GM23248 (cell line): ENCODE measurements at regions not wholly inside any gene's neighbourhood (a gene's known extent, or its start where the extent isn't known, plus 50 kb on each side); places are given as distances from the start of the nearest gene placed in this dataset.

Experiments
- DNase-seq: peaks from one replicate; pipeline ENCODE4 v3.0.0-alpha.2; 2015
- H2AFZ ChIP-seq: fragments of 200-600 bp; sonication (generic); 2 replicates; pipeline ENCODE4 v1.6.1; 2016; ENCODE audit warnings: antibody characterized with exemption
- H3F3A ChIP-seq: fragments of 200-600 bp; sonication (generic); 2 replicates; pipeline ENCODE4 v1.6.1; 2016; ENCODE audit warnings: mild to moderate bottlenecking, antibody characterized with exemption, mixed run types; ENCODE audit not compliant: insufficient read depth
- H3K27ac ChIP-seq: fragments of 200-600 bp; sonication (generic); 2 replicates; pipeline ENCODE4 v1.5.1; 2016; ENCODE audit warnings: mild to moderate bottlenecking
- H3K27me3 ChIP-seq: fragments of 200-600 bp; sonication (generic); replicated peaks from 2 replicates; pipeline ENCODE4 v1.6.1; 2016; ENCODE audit warnings: mild to moderate bottlenecking; ENCODE audit not compliant: insufficient read depth
- H3K36me3 ChIP-seq: fragments of 200-600 bp; sonication (generic); 2 replicates; pipeline ENCODE4 v1.6.1; 2016; ENCODE audit warnings: low read depth, mild to moderate bottlenecking
- H3K4me1 ChIP-seq: fragments of 200-600 bp; sonication (generic); 2 replicates; pipeline ENCODE4 v1.6.1; 2016; ENCODE audit warnings: mild to moderate bottlenecking; ENCODE audit not compliant: insufficient read depth
- H3K4me2 ChIP-seq: fragments of 200-600 bp; sonication (generic); one replicate; pipeline ENCODE4 v1.6.1; 2016; ENCODE audit warnings: mild to moderate bottlenecking; ENCODE audit not compliant: unreplicated experiment
- H3K4me3 ChIP-seq: fragments of 200-600 bp; sonication (generic); 2 replicates; pipeline ENCODE4 v1.5.1; 2016; ENCODE audit warnings: mild to moderate bottlenecking
- H3K79me2 ChIP-seq: fragments of 200-600 bp; sonication (generic); 2 replicates; pipeline ENCODE4 v1.6.1; 2016; ENCODE audit warnings: mild to moderate bottlenecking; ENCODE audit not compliant: insufficient read depth
- H3K9ac ChIP-seq: fragments of 200-600 bp; sonication (generic); 2 replicates; pipeline ENCODE4 v1.6.1; 2016; ENCODE audit warnings: mild to moderate bottlenecking
- H3K9me2 ChIP-seq: fragments of 200-600 bp; sonication (generic); 2 replicates; pipeline ENCODE4 v1.6.1; 2016; ENCODE audit warnings: mixed run types, mild to moderate bottlenecking, moderate library complexity; ENCODE audit not compliant: insufficient read depth
- H3K9me3 ChIP-seq: fragments of 200-600 bp; sonication (generic); one replicate; pipeline ENCODE4 v1.6.1; 2017; ENCODE audit warnings: low read depth
- H4K20me1 ChIP-seq: fragments of 200-600 bp; sonication (generic); 2 replicates; pipeline ENCODE4 v1.6.0; 2016; ENCODE audit not compliant: insufficient read depth
- EZH2 ChIP-seq: fragments of 200-600 bp; sonication (generic); IDR thresholded peaks from 2 replicates; pipeline ENCODE4 v1.6.1; 2018; ENCODE audit warnings: antibody characterized with exemption, mild to moderate bottlenecking; ENCODE audit not compliant: insufficient read depth, poor library complexity, severe bottlenecking
- EZH2phosphoT487 ChIP-seq: fragments of 200-600 bp; sonication (generic); IDR thresholded peaks from 2 replicates; pipeline ENCODE4 v1.6.1; 2018; ENCODE audit warnings: antibody characterized with exemption, moderate library complexity, mild to moderate bottlenecking, low read depth; ENCODE audit not compliant: insufficient read depth
- WGBS, 2 experiments: methylation state at CpG; one replicate each; pipeline ENCODE4 v1.1.6; 2015 to 2017; ENCODE audit warnings: low lambda C conversion rate in 2 of 2, low coverage in 1 of 2; ENCODE audit errors: missing lambda C conversion rate in 2 of 2; 5-methylcytosine and 5-hydroxymethylcytosine counted together
- in situ Hi-C: fragments of 300-500 bp; cut with MboI; formaldehyde crosslinking; loops from 2 replicates; pipeline ENCODE4 v1.15.0; 2020

DNA sequence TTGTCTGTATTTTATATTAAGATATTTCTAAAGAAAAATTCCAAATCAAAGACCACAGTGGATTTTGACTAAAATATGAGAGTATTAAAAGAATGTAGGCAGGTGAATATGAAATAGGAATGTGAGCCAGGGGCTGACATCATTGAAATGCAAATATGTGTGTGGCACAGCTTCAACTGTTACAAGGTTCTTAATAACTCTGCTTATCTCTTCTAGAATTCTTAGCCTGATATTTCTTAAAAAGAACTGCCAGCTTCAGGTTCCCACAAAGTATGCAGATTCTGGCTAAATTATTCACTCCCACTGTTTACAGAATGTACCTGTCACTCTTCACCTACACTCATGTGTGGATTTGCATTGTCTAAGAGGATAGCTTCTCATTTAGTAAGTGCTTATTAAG, 274.4 kb downstream of the DIRAS2 start:
- H3F3A ChIP-seq: no peaks in the 10 kb centered on the region
- TF ChIP-seq EZH2phosphoT487 (no peak), EZH2 (no peak)
- no peaks in the 10 kb centered on the region for H3K36me3 ChIP-seq
- in situ Hi-C loops: no loop called here
- no peaks in the 10 kb centered on the region for H3K27me3 ChIP-seq
- no peaks in the 10 kb centered on the region for H4K20me1 ChIP-seq
- H3K9me2 ChIP-seq: no peaks in the 10 kb centered on the region
- no peaks in the 10 kb centered on the region for H3K79me2 ChIP-seq
- H3K27ac ChIP-seq: no peak overlapping the region
- DNase-seq: no peak
- H3K9ac ChIP-seq: no peak overlapping the region
- H3K4me1 ChIP-seq: no peaks in the 10 kb centered on the region
- H3K4me3 ChIP-seq: no peak overlapping the region
- H3K9me3 ChIP-seq: no peaks in the 10 kb centered on the region
- H2AFZ ChIP-seq: no peak overlapping the region
- H3K4me2 ChIP-seq: no peak overlapping the region

GRCh38 chr9:90368928-90369327, 273.7 kb downstream of the DIRAS2 start:
- 42% methylated on average over 4 of the region's 4 CpGs for WGBS, 2 experiments
- H3F3A ChIP-seq: no peaks in the 10 kb centered on the region
- no peak for TF ChIP-seq EZH2phosphoT487
- TF ChIP-seq EZH2: no peak
- H3K4me1 ChIP-seq: no peaks in the 10 kb centered on the region
- H4K20me1 ChIP-seq: no peaks in the 10 kb centered on the region
- no peak overlapping the region for H2AFZ ChIP-seq
- H3K9ac ChIP-seq: no peak overlapping the region
- H3K79me2 ChIP-seq: no peaks in the 10 kb centered on the region
- no peak for DNase-seq
- no peaks in the 10 kb centered on the region for H3K36me3 ChIP-seq
- no peaks in the 10 kb centered on the region for H3K27me3 ChIP-seq
- H3K4me3 ChIP-seq: no peak overlapping the region
- no peaks in the 10 kb centered on the region for H3K9me2 ChIP-seq
- no peak overlapping the region for H3K4me2 ChIP-seq
- in situ Hi-C loops: no loop called here
- H3K27ac ChIP-seq: no peak overlapping the region
- H3K9me3 ChIP-seq: no peaks in the 10 kb centered on the region

GRCh38 chr9:90379771-90380170, 262.9 kb downstream of the DIRAS2 start:
- H3K4me3 ChIP-seq: no peak overlapping the region
- no peak for TF ChIP-seq EZH2phosphoT487
- TF ChIP-seq EZH2: no peak
- no peaks in the 10 kb centered on the region for H3K36me3 ChIP-seq
- no peaks in the 10 kb centered on the region for H4K20me1 ChIP-seq
- no peak overlapping the region for H3K4me2 ChIP-seq
- H2AFZ ChIP-seq: no peak overlapping the region
- no peaks in the 10 kb centered on the region for H3K9me2 ChIP-seq
- no peaks in the 10 kb centered on the region for H3K27me3 ChIP-seq
- 32% methylated on average over 5 of the region's 5 CpGs for WGBS, 2 experiments
- H3K9ac ChIP-seq: no peak overlapping the region
- H3F3A ChIP-seq: no peaks in the 10 kb centered on the region
- H3K4me1 ChIP-seq: no peaks in the 10 kb centered on the region
- H3K9me3 ChIP-seq: no peaks in the 10 kb centered on the region
- H3K27ac ChIP-seq: no peak overlapping the region
- no peaks in the 10 kb centered on the region for H3K79me2 ChIP-seq
- no peak for DNase-seq
- in situ Hi-C loops: no loop called here

DNA sequence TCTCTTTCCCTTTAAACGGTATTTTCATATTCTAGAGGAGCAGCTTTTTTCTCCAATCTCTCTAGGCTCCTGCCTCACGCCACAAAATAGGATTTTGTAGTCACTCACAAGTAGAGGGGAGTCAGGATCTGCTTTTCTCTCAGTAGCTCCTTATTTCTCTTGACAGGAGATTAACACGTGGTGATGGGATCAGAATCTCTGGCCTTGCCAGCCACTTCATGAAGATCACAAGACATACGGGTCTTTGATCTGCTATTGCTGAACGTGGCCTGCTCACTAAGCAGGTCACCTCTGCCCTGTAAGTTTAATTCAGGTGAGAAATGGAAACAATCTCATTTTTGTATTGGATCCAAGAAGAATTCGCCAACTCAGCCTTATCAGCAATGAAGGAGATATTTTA, 257.5 kb downstream of the DIRAS2 start:
- Histone ChIP-seq H2AFZ (no peak overlapping the region), H3K27ac (no peak overlapping the region), H4K20me1 (no peaks in the 10 kb centered on the region), H3K79me2 (no peaks in the 10 kb centered on the region), H3K36me3 (no peaks in the 10 kb centered on the region), H3K9me3 (no peaks in the 10 kb centered on the region), H3K27me3 (no peaks in the 10 kb centered on the region), H3K4me1 (no peaks in the 10 kb centered on the region), H3K9me2 (no peaks in the 10 kb centered on the region), H3F3A (no peaks in the 10 kb centered on the region), H3K4me2 (no peak overlapping the region), H3K4me3 (no peak overlapping the region), H3K9ac (no peak overlapping the region)
- no peak for DNase-seq
- in situ Hi-C loops: no loop called here
- TF ChIP-seq EZH2 (no peak), EZH2phosphoT487 (no peak)
- WGBS, 2 experiments: 1 to 2% methylated on average over 6 of the region's 6 CpGs

- no peak overlapping the region for H3K4me3 ChIP-seq
- no peaks in the 10 kb centered on the region for H3K4me1 ChIP-seq
- DNase-seq: no peak
- WGBS, 2 experiments: 60 to 76% methylated on average over 8 of the region's 8 CpGs
- no peaks in the 10 kb centered on the region for H3F3A ChIP-seq
- TF ChIP-seq EZH2 (no peak), EZH2phosphoT487 (no peak)
- no peaks in the 10 kb centered on the region for H3K9me2 ChIP-seq
- H3K9ac ChIP-seq: no peak overlapping the region
- no peaks in the 10 kb centered on the region for H3K27me3 ChIP-seq
- H4K20me1 ChIP-seq: no peaks in the 10 kb centered on the region
- no peak overlapping the region for H2AFZ ChIP-seq
- no peaks in the 10 kb centered on the region for H3K36me3 ChIP-seq
- H3K79me2 ChIP-seq: no peaks in the 10 kb centered on the region
- H3K4me2 ChIP-seq: no peak overlapping the region
- H3K9me3 ChIP-seq: no peaks in the 10 kb centered on the region
- in situ Hi-C loops: no loop called here
- no peak overlapping the region for H3K27ac ChIP-seq
Measured at GRCh38 chr9:90393365-90394152, 249.1 kb downstream of the DIRAS2 start.
